GM18951 (cell line): ENCODE measurements at regions not wholly inside any gene's neighbourhood (a gene's known extent, or its start where the extent isn't known, plus 50 kb on each side); places are given as distances from the start of the nearest gene placed in this dataset.

Experiments
- POLR2A ChIP-seq: IDR thresholded peaks from 4 replicates; pipeline ENCODE4 v1.6.1; 2011; ENCODE audit warnings: mild to moderate bottlenecking; ENCODE audit not compliant: insufficient read length, insufficient read depth; ENCODE audit errors: extremely low read depth
- in situ Hi-C: fragments of 300-500 bp; cut with MboI; formaldehyde crosslinking; loops from one replicate; pipeline ENCODE4 v1.12.0; 2022; ENCODE audit warnings: low sequenced_read_pairs, mixed read lengths, inconsistent platforms; ENCODE audit not compliant: unreplicated experiment

DNA sequence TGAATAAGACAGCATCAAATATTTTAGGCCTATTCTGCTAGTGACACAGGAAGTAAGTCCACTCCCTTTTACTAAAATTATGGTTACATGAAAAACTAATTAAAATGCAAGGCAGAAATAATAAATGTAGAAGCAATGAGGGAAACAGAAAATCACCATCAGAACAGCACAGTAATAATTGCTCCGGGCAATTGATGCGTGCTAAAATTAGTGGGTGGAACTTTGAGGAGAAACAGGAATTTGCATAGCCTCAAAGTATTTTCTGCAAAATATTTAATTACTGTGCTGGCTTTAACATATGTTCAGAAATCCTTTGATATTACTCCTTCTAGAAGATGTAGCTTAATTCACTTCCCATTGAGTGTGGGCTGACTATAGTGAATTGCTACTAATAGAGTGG is 654.3 kb upstream of the RAB6C start:
- no peak for TF ChIP-seq POLR2A
- in situ Hi-C loops: no loop called here

DNA sequence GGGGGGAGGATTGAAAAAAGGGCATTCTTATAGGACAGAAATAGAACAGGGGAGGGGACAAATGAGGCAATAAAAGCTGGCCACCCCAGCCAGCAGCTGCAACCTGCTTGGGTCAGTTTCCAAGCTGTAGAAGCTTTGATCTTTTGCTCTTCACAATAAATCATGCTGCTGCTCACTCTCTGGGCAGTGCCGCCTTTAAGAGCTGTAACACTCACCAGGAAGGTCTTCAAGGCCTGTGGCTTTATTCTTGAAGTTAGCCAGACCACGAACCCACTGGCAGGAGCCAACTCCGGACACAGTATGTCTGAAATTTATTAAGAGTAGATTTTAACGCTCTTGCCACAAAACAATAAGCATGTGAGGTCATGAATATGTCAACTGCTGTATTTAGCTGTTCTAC is 649.9 kb upstream of the RAB6C start:
- TF ChIP-seq POLR2A: no peak
- in situ Hi-C loops: no loop called here

DNA sequence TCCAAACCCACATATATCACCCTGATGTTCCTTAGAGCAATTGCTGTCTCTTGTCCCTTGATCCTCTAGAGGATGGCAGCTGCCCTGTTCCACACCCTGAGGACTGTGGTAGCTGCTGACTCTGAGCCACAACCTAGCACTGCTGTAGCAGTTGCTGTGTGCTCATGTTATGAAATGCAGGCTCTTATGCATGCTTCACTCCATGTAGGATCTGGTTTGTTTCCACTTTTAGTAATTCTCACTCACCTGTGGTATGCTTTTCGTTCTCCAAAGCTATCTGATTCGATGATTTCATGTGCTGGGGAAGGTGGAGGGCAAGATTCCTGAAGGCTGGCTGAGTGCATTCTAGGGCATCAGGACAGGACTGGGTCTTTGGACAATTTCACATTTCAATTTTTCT is 649.0 kb upstream of the RAB6C start:
- no peak for TF ChIP-seq POLR2A
- in situ Hi-C loops: no loop called here

DNA sequence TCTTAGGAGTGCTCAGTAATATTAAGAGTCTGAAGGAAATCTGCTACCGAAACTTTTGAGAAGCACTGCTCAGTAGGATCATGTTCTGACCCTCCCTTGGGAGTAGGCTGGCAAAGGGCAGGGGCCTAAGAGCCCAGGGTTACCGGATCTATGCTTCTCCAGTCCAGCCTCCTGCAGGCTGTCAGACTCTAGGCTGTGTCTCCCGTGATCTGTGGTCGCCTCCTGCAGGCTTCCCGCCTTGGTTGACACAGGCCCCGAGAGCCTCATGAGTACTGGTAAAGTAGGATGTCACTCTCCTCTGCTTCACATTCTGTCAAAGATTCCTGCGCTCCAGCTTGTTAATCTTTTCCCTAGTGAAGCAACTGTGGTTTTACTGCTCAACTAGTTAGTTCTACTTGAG is 647.8 kb upstream of the RAB6C start:
- no peak for TF ChIP-seq POLR2A
- in situ Hi-C loops: no loop called here

DNA sequence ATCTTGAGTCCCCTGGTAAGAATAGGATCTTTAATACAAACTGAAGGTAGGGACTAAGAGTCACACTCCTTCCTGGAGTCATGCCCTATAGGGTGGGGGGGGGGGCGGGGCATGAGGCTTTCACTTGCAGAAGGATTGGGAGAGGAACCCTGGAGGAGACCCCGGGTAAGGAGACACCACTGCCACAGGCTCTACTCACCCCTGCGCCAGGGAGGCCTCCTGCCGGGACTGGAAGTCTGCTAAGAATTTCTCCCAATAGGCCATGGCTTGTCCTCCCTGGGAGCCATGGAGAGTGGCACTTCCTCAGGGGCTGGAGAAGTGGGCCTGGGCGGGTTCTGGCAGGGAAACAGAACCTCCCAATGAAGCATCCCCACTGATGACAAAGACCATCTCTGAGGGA is 645.3 kb upstream of the RAB6C start:
- no peak for TF ChIP-seq POLR2A
- in situ Hi-C loops: no loop called here

DNA sequence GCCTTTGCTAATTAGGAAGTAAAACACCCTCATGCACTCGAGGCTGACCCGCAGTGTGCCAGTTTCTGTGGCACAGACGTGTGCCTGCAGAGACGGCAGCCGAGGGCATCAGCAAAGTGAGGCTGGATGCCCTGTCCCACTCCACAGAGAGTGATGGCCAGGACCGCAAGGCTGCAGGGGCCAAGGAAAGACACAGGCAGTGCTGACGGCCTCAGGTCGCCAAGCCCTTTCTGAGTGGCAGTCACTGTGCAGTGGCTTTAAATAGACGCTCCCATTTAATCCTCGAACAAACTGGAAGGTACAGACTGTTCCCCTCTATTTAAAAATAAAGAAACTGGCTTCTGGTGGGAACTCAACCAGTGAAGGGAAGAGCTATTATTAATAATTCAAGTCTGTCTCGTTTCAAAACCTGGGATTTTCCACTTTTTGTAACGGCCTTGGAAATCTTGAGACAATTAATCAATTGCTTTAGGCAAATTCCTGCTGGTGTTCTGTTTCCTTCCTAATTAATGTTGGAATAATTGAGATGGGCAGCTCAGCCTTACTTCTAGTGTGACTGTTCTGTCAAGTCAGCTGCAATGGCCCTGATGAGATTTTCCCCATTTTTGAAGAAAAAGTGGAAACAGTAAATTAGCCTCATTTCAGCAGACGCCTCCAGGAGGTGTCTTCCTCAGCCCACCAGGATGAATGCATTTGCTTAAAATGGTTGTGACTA is 644.6 kb upstream of the RAB6C start:
- in situ Hi-C loops: no loop called here
- TF ChIP-seq POLR2A: no peak

DNA sequence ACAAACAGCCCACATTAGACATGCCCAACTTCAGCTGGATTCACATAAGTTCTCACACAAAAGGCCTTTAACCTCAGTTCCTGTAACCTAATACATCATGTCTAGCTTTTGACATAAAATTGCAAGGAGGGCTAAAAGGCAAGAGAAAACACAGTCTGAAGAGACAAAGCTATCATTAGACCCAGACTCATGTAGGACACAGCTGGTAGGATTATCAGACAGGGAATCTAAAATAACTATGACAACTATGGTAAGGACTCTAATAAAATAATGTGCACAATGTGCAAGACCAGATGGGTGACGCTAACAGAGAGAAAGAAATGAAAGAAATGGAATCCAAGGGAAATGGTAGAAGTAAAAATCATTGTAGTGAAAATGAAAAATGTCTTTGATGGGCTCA is 643.2 kb upstream of the RAB6C start:
- in situ Hi-C loops: no loop called here
- TF ChIP-seq POLR2A: no peak

DNA sequence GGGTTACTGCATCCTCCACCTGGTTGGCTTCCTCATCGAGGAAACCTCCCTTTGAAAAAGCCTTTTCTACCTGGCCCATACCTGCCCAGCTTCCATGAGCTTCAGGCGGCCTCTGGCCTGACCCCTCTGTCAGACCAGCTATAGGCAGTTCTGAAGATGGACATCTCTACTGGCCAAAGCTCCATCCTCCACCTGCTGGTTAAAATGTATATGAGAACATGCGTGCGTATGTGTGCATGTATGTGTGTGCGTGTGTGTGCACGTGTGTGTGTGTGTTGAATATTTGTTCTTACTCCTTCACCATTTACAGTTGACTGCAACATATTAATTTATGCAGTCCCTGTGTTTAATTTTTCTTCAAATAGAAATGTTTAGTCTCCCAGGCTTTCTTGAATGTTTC is 642.4 kb upstream of the RAB6C start:
- TF ChIP-seq POLR2A: no peak
- in situ Hi-C loops: no loop called here

DNA sequence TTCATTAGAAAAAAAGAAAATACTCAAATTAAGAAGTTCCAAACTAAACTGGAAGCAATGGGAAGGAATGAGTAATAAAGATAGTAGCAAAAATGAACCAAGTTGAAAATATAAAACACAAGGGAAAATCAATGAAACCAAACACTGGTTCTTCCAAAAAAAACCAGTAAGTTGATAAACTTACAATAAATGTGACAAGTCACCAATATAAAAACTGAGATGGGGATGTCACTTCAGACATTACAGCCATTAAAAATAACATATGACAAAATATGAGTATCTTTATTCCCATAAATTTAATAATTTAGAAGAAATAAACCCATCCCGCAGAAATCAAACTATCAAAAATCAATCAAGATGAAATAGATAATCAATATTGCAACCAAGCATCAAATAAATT is 633.9 kb upstream of the RAB6C start:
- in situ Hi-C loops: no loop called here
- TF ChIP-seq POLR2A: no peak

DNA sequence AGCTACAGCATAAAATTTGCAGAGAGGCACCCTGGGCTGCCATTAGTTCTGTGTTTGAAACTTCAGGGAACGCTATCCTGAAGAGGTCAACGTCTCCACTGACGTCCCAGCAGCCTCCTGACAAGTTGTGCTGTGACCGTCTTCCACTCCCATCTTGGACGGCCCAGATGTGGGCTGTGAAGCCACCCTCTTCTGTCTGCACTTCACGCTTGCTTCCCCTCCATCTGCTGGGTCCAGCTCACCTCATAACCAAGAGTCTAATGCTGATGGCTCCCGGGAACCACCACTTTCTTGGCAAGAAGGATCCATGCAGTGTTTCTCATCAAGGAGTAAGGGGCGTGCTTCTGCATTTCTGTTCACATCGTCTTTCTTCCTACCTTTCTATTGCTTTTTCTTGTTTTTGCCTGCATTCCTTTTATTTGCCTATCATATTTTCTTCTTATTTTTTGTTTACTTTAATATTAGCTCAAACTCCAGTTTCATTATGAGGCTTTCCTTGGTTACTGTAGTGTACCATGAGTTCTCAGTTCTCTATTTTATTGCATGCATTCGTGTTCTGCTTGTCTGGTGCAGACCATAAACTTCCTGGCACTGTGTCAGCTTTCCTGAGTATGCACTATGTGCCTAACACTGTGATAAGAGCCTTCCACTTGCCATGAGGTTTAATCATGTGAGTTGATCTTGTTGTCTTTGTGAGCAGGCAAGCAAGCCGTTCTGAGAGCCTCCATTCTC is 631.8 kb upstream of the RAB6C start:
- no peak for TF ChIP-seq POLR2A
- in situ Hi-C loops: no loop called here

DNA sequence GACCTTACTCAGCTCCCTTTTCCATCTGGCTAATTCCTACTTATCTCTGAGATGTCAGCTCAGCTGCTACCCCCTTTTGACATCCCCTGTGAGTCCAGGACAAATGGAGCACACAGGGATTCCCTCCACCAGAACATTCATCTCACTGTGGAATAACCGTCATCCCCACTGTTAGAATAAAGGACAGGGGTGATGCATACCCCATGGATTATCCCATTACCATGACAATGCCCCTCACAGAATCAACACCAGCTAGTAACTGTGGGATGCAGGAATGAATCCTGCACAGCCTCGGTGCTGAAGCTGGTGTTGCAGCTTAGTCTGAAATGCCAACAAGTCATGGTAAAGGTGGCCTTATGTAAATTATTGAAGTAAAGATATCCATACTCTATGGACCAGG is 624.8 kb upstream of the RAB6C start:
- no peak for TF ChIP-seq POLR2A
- in situ Hi-C loops: no loop called here

DNA sequence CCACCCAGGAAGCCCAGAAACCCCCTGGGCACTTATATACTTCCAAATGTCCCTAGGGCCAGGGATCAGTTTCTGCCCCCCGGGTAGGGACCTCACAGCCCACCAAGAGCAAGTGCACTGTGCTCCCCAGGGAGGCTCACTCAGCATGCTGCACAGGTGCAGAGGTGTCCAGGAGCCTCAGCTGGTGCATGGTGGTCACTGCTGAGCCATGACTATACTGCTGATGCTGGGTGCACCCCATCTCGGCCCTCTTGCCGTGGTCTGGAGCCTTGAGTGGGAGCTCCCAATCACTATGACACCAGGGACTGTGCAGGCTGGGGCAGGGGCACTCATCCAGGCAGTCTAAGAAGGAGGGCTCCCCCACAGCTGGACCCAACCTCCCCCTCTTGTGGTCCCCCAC is 617.8 kb upstream of the RAB6C start:
- TF ChIP-seq POLR2A: no peak
- in situ Hi-C loops: no loop called here

DNA sequence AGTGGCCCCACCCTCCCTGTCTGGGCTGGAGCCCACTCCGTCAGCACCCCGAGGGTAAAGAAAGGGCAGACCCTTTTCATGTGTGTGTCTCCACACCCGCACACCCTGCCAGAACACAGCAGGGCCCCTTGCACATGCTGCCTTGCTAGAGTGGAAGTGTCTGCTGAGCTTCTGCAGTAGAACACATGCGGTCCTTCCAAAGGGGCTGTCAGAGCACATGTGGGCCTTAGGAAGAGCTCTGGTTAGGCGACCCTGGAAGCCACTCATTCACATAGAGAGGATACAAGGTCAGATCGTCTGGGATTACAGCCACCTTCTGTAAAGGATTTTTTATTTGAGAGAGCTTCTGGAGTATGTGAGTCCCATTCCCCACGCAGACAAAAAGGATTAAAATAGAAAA is 613.2 kb upstream of the RAB6C start:
- TF ChIP-seq POLR2A: no peak
- in situ Hi-C loops: no loop called here

DNA sequence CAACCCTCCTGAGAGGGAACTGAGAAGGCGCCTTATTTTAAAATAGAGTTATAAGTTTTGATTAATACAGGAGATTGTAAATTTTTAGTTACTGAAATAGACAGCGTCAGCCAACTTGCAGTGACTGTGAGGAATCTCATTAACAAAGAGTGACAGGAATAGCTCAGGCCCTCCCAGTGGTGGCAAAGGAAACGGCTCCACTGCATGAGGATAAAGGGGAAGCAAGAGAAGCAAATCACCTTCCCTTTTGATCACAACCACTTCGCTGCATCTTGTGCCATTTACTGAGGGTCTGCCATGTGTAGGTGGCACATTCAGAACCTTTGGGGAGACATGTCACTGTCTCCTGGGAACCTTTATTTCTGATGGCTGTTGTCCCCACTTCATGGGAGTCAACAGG is 612.4 kb upstream of the RAB6C start:
- in situ Hi-C loops: no loop called here
- no peak for TF ChIP-seq POLR2A

DNA sequence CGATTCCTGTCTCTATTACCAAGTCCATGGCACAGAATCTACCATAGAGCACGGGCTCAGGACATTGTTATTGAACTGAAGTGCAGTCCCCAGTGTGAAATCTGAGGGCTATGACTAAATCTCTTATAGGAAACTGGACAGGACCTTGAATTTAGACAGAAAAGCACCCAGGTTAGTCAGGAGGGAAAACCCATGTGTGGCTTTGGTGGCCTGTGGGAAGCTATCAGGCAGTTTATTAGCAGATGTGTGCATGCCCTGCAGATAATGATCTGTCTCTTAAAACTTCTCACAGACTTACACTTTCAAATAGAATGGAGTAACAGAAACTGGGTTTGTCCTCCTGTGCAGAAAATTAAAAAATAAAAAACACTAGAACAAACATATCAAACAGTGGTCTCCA is 610.0 kb upstream of the RAB6C start:
- no peak for TF ChIP-seq POLR2A
- in situ Hi-C loops: no loop called here

DNA sequence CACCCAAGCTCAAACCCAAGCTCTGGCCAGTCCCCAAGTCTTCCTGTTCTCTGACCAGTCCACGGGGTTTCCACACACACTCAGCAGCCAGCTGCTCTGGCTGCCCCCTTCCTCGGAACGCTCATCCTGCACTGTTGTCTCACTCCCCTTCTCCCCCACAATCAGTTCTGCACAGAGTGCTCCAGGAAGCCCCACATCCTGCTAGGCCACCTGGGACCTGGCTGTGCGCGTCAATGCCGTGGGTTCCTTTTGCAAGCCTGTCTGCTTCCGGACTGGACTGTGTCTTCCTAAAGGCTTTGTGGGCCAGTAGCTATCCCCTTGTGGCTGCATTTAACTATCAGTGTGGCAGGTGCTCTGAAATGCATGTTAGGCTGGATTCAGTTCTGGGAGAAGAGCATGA is 605.0 kb upstream of the RAB6C start:
- in situ Hi-C loops: no loop called here
- no peak for TF ChIP-seq POLR2A
